ENCODE measurements at regions not wholly inside any gene's neighbourhood (a gene's known extent, or its start where the extent isn't known, plus 50 kb on each side); places are given as distances from the start of the nearest gene placed in this dataset.

DNA sequence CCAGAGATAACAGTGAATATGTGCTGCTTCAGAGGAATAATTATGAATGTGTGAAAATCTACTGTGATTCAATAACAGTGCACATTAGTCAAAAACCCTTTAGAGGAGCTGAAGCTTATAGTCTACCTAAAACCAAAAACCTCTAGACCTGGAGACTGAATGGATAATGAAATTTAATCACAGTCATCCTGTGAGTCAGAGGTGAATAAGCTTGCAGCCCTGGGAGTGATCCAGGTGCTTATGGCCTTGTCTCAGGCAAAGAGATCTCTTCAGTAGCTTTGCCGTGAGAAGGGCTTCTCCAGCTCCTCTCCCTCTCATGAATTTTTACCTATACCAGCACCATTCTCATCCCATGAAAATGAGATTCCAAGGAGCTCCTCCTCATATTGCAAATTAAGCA lies 81.3 kb upstream of the RGS4 start:
- H3K27me3 ChIP-seq (ENCODE audit: control insufficient read depth, extremely low read depth, insufficient read depth, low read length): no peaks in the 10 kb centered on the region
- no peaks in the 10 kb centered on the region for H4K20me1 ChIP-seq (ENCODE audit: control insufficient read depth, extremely low read depth, insufficient read depth, low read length)
- peak overlapping the region in 1 of 3 experiments; percentile 32 for H3K4me3 ChIP-seq (ENCODE audit: control insufficient read depth in 2 of 3, extremely low read depth in 1 of 3, insufficient read depth in 2 of 3, low read depth in 1 of 3, low read length in 3 of 3)
- no peaks in the 10 kb centered on the region for H3K9me3 ChIP-seq (ENCODE audit: control insufficient read depth, low read depth, low read length)
- dilution Hi-C loops (cut with MboI; ENCODE audit: extremely low pct_ligation_motif_present, low sequenced_read_pairs): no loop called here
- peak; percentile 66 for DNase-seq (ENCODE audit: low read depth, low spot score)
- FAIRE-seq: peak; percentile 95
- H3K36me3 ChIP-seq (ENCODE audit: control insufficient read depth in 2 of 2, extremely low read depth in 1 of 2, insufficient read depth in 2 of 2, low read length in 2 of 2): no peaks in the 10 kb centered on the region
- no peaks in the 10 kb centered on the region for H3K79me2 ChIP-seq (ENCODE audit: control insufficient read depth, insufficient read depth, low read length)
- H3K9ac ChIP-seq (ENCODE audit: control insufficient read depth, extremely low read depth, insufficient read depth, low read length): no peak overlapping the region
- H3K9me1 ChIP-seq (ENCODE audit: control insufficient read depth, extremely low read depth, insufficient read depth, low read length): no peaks in the 10 kb centered on the region
- no peak for TF ChIP-seq EZH2 (IDR thresholded peaks at IDR 0.05; ENCODE audit: low read length)
- peak overlapping the region; percentile 55 for H2AFZ ChIP-seq (ENCODE audit: control insufficient read depth, low read length)
- peak overlapping the region; percentile 41 for H3K27ac ChIP-seq (ENCODE audit: control insufficient read depth, insufficient read depth, low read length)
- H3K4me1 ChIP-seq (ENCODE audit: control insufficient read depth, extremely low read depth, insufficient read depth, low read length): peaks cover 32% of the 10 kb centered on the region
- H3K4me2 ChIP-seq (ENCODE audit: control insufficient read depth, extremely low read depth, insufficient read depth, low read depth, low read length): peak overlapping the region; percentile 55

DNA sequence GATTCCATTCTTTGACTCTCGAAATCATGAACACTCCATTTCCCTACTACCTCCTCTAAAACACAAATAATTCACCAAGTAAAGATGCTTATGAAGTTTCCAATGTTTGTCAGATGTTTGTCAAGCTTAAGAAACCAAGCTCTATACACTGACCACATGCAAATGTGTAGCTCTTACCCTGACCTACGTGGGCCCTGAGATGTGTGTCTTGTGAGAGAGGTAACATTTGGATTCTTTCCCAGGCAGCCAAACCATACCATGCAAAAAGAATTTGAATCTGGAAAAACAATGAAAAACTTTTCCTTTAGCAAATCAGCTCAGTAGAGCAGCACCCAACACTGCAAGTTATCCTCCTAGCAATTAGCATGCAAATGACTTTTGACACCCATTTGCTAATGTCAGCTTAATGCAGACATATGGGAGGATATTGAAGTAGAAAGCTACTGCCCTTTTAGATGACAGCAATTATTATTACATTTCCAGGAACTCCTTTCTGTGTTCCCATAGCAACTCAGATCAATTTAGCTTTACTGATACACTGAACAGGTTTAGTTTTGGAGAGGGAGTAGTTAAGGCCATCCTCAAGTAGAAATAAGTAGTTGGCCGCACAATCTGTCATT lies 83.2 kb upstream of the RGS4 start:
- no peak overlapping the region for H3K4me2 ChIP-seq (ENCODE audit: control insufficient read depth, extremely low read depth, insufficient read depth, low read depth, low read length)
- dilution Hi-C loops (cut with MboI; ENCODE audit: extremely low pct_ligation_motif_present, low sequenced_read_pairs): no loop called here
- peak; percentile 51 for FAIRE-seq

More for the DNA sequence above, 83.2 kb upstream of the RGS4 start:
- Histone ChIP-seq H3K79me2 (ENCODE audit: control insufficient read depth, insufficient read depth, low read length) (no peaks in the 10 kb centered on the region), H3K9me1 (ENCODE audit: control insufficient read depth, extremely low read depth, insufficient read depth, low read length) (no peaks in the 10 kb centered on the region), H2AFZ (ENCODE audit: control insufficient read depth, low read length) (no peak overlapping the region), H3K27ac (ENCODE audit: control insufficient read depth, insufficient read depth, low read length) (no peak overlapping the region), H3K4me3 (ENCODE audit: control insufficient read depth in 2 of 3, extremely low read depth in 1 of 3, insufficient read depth in 2 of 3, low read depth in 1 of 3, low read length in 3 of 3) (no peak overlapping the region), H3K9ac (ENCODE audit: control insufficient read depth, extremely low read depth, insufficient read depth, low read length) (no peak overlapping the region), H3K4me1 (ENCODE audit: control insufficient read depth, extremely low read depth, insufficient read depth, low read length) (peaks cover 30% of the 10 kb centered on the region), H3K9me3 (ENCODE audit: control insufficient read depth, low read depth, low read length) (no peaks in the 10 kb centered on the region), H3K27me3 (ENCODE audit: control insufficient read depth, extremely low read depth, insufficient read depth, low read length) (no peaks in the 10 kb centered on the region), H3K36me3 (ENCODE audit: control insufficient read depth in 2 of 2, extremely low read depth in 1 of 2, insufficient read depth in 2 of 2, low read length in 2 of 2) (no peaks in the 10 kb centered on the region), H4K20me1 (ENCODE audit: control insufficient read depth, extremely low read depth, insufficient read depth, low read length) (no peaks in the 10 kb centered on the region)
- TF ChIP-seq EZH2 (IDR thresholded peaks at IDR 0.05; ENCODE audit: low read length): no peak
- TF ChIP-seq, protein P1, sequence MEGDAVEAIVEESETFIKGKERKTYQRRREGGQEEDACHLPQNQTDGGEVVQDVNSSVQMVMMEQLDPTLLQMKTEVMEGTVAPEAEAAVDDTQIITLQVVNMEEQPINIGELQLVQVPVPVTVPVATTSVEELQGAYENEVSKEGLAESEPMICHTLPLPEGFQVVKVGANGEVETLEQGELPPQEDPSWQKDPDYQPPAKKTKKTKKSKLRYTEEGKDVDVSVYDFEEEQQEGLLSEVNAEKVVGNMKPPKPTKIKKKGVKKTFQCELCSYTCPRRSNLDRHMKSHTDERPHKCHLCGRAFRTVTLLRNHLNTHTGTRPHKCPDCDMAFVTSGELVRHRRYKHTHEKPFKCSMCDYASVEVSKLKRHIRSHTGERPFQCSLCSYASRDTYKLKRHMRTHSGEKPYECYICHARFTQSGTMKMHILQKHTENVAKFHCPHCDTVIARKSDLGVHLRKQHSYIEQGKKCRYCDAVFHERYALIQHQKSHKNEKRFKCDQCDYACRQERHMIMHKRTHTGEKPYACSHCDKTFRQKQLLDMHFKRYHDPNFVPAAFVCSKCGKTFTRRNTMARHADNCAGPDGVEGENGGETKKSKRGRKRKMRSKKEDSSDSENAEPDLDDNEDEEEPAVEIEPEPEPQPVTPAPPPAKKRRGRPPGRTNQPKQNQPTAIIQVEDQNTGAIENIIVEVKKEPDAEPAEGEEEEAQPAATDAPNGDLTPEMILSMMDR (optimal IDR thresholded peaks at IDR 0.05 in 1 of 3, IDR thresholded peaks at IDR 0.05 in 1 of 3, conservative IDR thresholded peaks at IDR 0.05 in 1 of 3; ENCODE audit: extremely low read depth in 1 of 3, insufficient read depth in 2 of 3, low read length in 3 of 3): no peak
- no peak for DNase-seq (ENCODE audit: low read depth, low spot score)
